ENCODE measurements at regions not wholly inside any gene's neighbourhood (a gene's known extent, or its start where the extent isn't known, plus 50 kb on each side); places are given as distances from the start of the nearest gene placed in this dataset.

DNA sequence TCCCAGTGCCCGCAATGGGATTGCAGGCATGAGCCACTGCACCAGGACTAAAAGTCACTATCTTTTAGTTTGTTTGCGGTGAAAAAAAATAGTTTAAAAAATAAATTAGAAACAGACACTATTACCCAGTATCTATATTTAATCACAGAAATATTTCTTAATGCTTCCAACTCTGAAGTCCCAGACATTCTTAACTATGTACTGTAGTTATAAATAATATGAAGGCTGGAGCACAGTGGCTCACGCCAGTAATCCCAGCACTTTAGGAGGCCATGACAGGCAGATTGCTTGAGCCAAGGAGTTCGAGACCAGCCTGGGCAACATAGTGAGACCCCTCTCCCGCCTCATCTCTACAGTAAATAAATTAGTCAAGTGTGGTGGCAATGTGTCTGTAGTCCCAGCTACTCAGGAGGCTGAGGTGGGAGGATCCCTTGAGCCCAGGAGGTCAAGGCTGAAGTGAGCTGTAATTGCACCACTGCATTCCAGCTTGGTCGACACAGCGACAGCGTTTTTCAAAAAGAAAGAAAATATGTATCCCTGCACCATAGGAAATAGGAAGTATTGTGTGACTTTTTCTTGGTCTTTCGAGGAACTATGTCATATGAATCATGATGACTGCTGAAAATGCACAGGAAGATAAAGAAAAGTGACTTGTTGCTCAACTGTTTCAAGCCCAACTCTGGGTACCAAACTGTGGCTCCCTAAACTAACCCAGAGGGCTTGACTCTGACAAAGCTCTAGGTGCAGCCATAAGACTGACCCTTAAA, 74.9 kb upstream of the STEAP1B start:
- TF ChIP-seq, protein P1, sequence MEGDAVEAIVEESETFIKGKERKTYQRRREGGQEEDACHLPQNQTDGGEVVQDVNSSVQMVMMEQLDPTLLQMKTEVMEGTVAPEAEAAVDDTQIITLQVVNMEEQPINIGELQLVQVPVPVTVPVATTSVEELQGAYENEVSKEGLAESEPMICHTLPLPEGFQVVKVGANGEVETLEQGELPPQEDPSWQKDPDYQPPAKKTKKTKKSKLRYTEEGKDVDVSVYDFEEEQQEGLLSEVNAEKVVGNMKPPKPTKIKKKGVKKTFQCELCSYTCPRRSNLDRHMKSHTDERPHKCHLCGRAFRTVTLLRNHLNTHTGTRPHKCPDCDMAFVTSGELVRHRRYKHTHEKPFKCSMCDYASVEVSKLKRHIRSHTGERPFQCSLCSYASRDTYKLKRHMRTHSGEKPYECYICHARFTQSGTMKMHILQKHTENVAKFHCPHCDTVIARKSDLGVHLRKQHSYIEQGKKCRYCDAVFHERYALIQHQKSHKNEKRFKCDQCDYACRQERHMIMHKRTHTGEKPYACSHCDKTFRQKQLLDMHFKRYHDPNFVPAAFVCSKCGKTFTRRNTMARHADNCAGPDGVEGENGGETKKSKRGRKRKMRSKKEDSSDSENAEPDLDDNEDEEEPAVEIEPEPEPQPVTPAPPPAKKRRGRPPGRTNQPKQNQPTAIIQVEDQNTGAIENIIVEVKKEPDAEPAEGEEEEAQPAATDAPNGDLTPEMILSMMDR (IDR thresholded peaks at IDR 0.05) = no peak
- H3K4me1 ChIP-seq (ENCODE audit: control insufficient read depth in 1 of 2, low read depth in 2 of 2) = peaks cover 21 to 37% of the 10 kb centered on the region in 2 donors
- H3K9me3 ChIP-seq = no peaks in the 10 kb centered on the region
- no peak overlapping the region for H3K27ac ChIP-seq
- no peaks in the 10 kb centered on the region for H3K27me3 ChIP-seq (replicated peaks; ENCODE audit: insufficient read depth)
- no peak for DNase-seq (ENCODE audit: low spot score)
- no peak overlapping the region for H3K4me3 ChIP-seq
- H3K36me3 ChIP-seq = no peaks in the 10 kb centered on the region
- no peak for ATAC-seq (ENCODE audit: insufficient number of reproducible peaks, low FRiP score, low read depth)

DNA sequence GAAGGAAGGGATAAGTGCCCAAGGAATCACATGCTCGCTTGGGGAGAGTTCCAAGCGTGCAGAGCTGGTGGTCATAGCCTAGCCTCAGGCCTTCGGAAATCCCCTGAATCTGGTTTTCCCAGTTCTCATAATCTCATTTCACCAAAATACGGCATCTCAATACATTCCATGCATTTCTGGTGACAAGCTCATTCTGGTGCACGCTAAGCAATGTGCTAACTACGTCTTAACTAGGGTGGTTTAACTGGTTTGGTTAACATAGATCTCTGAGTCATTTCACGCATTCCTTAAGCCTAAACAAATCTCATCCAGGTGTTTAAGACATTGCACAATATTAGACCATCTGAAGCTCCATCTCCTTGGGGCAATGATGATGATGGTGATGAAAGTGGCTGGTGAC, 72.9 kb upstream of the STEAP1B start:
- H3K36me3 ChIP-seq = no peaks in the 10 kb centered on the region
- no peaks in the 10 kb centered on the region for H3K27me3 ChIP-seq (replicated peaks; ENCODE audit: insufficient read depth)
- peaks cover 24 to 39% of the 10 kb centered on the region in 2 donors for H3K4me1 ChIP-seq (ENCODE audit: control insufficient read depth in 1 of 2, low read depth in 2 of 2)
- TF ChIP-seq, protein P1 (IDR thresholded peaks at IDR 0.05) = no peak
- H3K9me3 ChIP-seq = no peaks in the 10 kb centered on the region
- DNase-seq (ENCODE audit: low spot score) (no peak), ATAC-seq (ENCODE audit: insufficient number of reproducible peaks, low FRiP score, low read depth) (no peak)
- no peak overlapping the region for H3K4me3 ChIP-seq
- peak overlapping the region in 1 of 2 donors; percentile 28 for H3K27ac ChIP-seq

DNA sequence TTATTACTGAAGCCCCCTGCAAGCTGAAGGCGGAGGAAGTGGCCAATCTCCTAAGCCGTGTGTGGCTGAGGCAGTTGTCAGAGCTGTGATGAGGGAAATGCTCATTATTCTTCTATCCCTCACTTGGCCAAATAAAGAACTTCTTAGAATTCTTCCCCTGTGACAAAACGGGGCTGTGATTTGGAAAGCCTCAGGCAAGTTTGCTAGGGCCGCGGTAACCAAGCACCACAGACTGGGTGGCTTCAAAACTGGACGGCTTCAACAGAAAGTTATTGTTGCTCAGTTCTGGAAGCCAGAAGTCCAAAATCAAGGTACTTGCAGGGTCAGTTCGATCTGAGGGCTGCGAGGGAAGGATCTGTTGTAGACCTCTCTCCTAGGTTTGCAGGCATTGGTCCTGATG, 72.3 kb upstream of the STEAP1B start:
- TF ChIP-seq, protein P1 (IDR thresholded peaks at IDR 0.05) = no peak
- ATAC-seq (ENCODE audit: insufficient number of reproducible peaks, low FRiP score, low read depth) = no peak
- no peak overlapping the region for H3K4me3 ChIP-seq
- no peaks in the 10 kb centered on the region for H3K27me3 ChIP-seq (replicated peaks; ENCODE audit: insufficient read depth)
- H3K36me3 ChIP-seq = no peaks in the 10 kb centered on the region
- DNase-seq (ENCODE audit: low spot score) = no peak
- peaks cover 24 to 33% of the 10 kb centered on the region in 2 donors for H3K4me1 ChIP-seq (ENCODE audit: control insufficient read depth in 1 of 2, low read depth in 2 of 2)
- peak overlapping the region in 1 of 2 donors; percentile 28 for H3K27ac ChIP-seq
- H3K9me3 ChIP-seq = no peaks in the 10 kb centered on the region

DNA sequence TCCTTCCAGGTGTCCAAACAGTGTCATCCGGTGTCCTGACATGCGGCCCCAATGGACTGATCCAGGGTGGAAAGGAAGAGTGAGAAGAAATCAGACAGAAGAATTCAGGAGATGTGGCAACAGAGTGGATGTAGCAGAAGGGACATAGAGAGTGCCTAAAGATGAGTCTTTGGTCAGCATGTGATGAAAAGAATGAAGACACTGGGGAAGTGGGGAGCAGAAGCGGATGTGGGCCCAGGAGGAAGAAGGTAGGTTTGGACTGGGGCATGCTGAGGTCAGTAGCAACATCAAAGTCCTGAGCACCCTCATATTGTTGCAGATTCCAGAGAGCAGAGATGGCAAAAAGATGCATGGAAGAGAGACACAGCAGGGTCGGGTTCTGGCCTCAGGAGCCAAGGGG, 71.8 kb upstream of the STEAP1B start:
- Histone ChIP-seq H3K36me3 (no peaks in the 10 kb centered on the region), H3K4me3 (no peak overlapping the region), H3K27ac (no peak overlapping the region), H3K9me3 (no peaks in the 10 kb centered on the region), H3K27me3 (replicated peaks; ENCODE audit: insufficient read depth) (no peaks in the 10 kb centered on the region), H3K4me1 (ENCODE audit: control insufficient read depth in 1 of 2, low read depth in 2 of 2) (peaks cover 19 to 27% of the 10 kb centered on the region in 2 donors)
- no peak for ATAC-seq (ENCODE audit: insufficient number of reproducible peaks, low FRiP score, low read depth)
- no peak for DNase-seq (ENCODE audit: low spot score)
- TF ChIP-seq, protein P1 (IDR thresholded peaks at IDR 0.05) = no peak

DNA sequence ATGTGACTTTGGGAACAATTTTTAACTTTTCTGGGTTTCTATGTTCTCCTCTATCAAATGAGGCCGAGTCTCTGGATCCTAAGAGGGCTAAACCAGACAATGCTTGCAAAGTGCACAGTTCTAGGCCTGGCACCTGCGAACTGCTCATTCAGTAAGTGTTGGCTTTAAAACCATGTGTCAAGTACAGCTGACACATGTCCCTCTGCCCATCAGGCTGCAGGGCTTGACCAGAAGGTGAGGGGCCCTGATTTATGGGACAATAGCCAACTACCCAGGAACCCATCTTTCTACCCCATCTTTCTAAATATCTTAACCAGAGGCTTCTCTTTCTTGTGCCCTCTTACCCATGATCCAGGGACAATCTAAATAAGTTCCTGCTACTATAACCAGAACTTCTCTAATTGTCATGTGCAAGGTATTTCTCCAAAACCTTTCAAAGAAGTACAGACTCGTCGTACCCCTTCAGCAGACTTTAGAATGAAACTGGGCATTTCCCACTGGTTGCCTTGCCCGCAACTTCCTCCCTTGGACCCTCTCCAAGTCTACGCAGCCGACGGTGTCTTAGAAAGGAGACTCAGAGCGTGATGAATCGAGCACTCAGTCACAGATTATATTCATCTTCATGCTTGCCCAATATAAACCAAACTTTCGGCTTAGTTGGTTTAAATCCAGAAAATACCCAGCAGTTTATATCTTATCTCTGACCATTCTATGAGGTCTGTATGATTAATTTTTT, 69.8 kb upstream of the STEAP1B start:
- H3K36me3 ChIP-seq = no peaks in the 10 kb centered on the region
- H3K4me3 ChIP-seq = no peak overlapping the region
- H3K27me3 ChIP-seq (replicated peaks; ENCODE audit: insufficient read depth) = no peaks in the 10 kb centered on the region
- H3K9me3 ChIP-seq = no peaks in the 10 kb centered on the region
- no peak overlapping the region for H3K27ac ChIP-seq
- peaks cover 13 to 26% of the 10 kb centered on the region in 2 donors for H3K4me1 ChIP-seq (ENCODE audit: control insufficient read depth in 1 of 2, low read depth in 2 of 2)
- ATAC-seq (ENCODE audit: insufficient number of reproducible peaks, low FRiP score, low read depth) (no peak), DNase-seq (ENCODE audit: low spot score) (no peak)
- TF ChIP-seq, protein P1 (IDR thresholded peaks at IDR 0.05) = no peak

All from thoracic aorta (tissue), 2 donors.